HPDE6-E6E7 (cell line): ENCODE measurements at regions not wholly inside any gene's neighbourhood (a gene's known extent, or its start where the extent isn't known, plus 50 kb on each side); places are given as distances from the start of the nearest gene placed in this dataset.
A peak's percentile ranks its signal among the peaks of the same experiment; 100 is the strongest.

ENCODE experiments used
- DNase-seq: peaks from one replicate; pipeline ENCODE4 v3.0.0; 2011; ENCODE audit warnings: missing footprints; ENCODE audit errors: extremely low spot score

GRCh38 chr4:124177647-124178425 is 534.7 kb downstream of the ANKRD50 start:
- peak; percentile 75 for DNase-seq

- DNase-seq, result no peak
These were observed 534.0 kb downstream of the ANKRD50 start for GRCh38 chr4:124178449-124179021.

GRCh38 chr4:124179506-124180186 is 532.9 kb downstream of the ANKRD50 start:
- no peak for DNase-seq

- DNase-seq, result no peak
These were observed 531.5 kb downstream of the ANKRD50 start for GRCh38 chr4:124181039-124181438.

- no peak for DNase-seq
These were observed 529.3 kb downstream of the ANKRD50 start for GRCh38 chr4:124183231-124183630.

- DNase-seq, result no peak
These were observed 528.6 kb downstream of the ANKRD50 start for GRCh38 chr4:124183926-124184325.

GRCh38 chr4:124184792-124185191 is 527.7 kb downstream of the ANKRD50 start:
- DNase-seq, result no peak

- no peak for DNase-seq
These were observed 523.9 kb downstream of the ANKRD50 start for GRCh38 chr4:124188595-124188994.

- DNase-seq, result no peak
These were observed 523.0 kb downstream of the ANKRD50 start for GRCh38 chr4:124189545-124189944.

GRCh38 chr4:124191329-124191728 is 521.2 kb downstream of the ANKRD50 start:
- no peak for DNase-seq

- DNase-seq, result no peak
These were observed 520.0 kb downstream of the ANKRD50 start for GRCh38 chr4:124192544-124192943.

- no peak for DNase-seq
These were observed 513.3 kb downstream of the ANKRD50 start for GRCh38 chr4:124199185-124199584.

GRCh38 chr4:124199755-124200154 is 512.8 kb downstream of the ANKRD50 start:
- no peak for DNase-seq

- no peak for DNase-seq
These were observed 510.9 kb downstream of the ANKRD50 start for GRCh38 chr4:124201636-124202035.

- DNase-seq, result no peak
These were observed 510.4 kb downstream of the ANKRD50 start for GRCh38 chr4:124202099-124202498.

GRCh38 chr4:124203613-124204238 is 508.8 kb downstream of the ANKRD50 start:
- DNase-seq, result no peak

GRCh38 chr4:124206779-124207605 is 505.5 kb downstream of the ANKRD50 start:
- DNase-seq, result no peak

GRCh38 chr4:124209211-124209610 is 503.3 kb downstream of the ANKRD50 start:
- DNase-seq, result no peak

GRCh38 chr4:124209626-124210025 is 502.9 kb downstream of the ANKRD50 start:
- no peak for DNase-seq

GRCh38 chr4:124210746-124211145 is 501.8 kb downstream of the ANKRD50 start:
- DNase-seq, result no peak

- DNase-seq, result no peak
These were observed 499.5 kb downstream of the ANKRD50 start for GRCh38 chr4:124212815-124213630.
